Activated CD8-positive, alpha-beta memory T cell treated with anti-CD3 and anti-CD28 coated beads, Interleukin-2, amount 50 U/mL, for 48 hours (primary cell): ENCODE measurements at regions not wholly inside any gene's neighbourhood (a gene's known extent, or its start where the extent isn't known, plus 50 kb on each side); places are given as distances from the start of the nearest gene placed in this dataset.
"Not testable (repeated sequence)": the region's sequence is repeated elsewhere in the genome, so short reads cannot be mapped to it uniquely, and the experiment has no call there.

ENCODE experiments used
- DNase-seq: peaks from one replicate; pipeline ENCODE4 v3.0.0-alpha.2; 2020

- DNase-seq, result not testable (repeated sequence)
These were observed 89.4 kb upstream of the TPTE start for GRCh38 chr21:10431995-10432394.

DNA sequence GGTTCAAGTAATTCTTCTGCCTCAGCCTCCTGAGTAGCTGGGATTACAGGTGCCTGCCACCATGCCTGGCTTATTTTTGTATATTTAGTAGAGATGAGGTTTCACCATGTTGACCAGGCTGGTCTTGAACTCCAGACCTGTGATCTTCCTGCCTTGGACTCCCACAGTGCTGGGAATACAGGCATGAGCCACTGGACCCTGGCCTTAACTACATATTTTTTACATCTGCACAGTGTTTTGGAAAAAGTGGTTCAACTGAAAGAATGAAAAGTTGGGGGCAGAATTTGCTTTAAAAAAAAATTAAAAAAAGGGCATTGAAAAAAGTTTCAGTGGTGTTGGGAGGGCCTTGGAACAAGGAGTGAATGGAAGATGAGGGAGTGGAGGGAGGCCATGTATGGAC, 88.9 kb upstream of the TPTE start:
- not testable (repeated sequence) for DNase-seq

GRCh38 chr21:10437977-10438376, 83.4 kb upstream of the TPTE start:
- not testable (repeated sequence) for DNase-seq

DNA sequence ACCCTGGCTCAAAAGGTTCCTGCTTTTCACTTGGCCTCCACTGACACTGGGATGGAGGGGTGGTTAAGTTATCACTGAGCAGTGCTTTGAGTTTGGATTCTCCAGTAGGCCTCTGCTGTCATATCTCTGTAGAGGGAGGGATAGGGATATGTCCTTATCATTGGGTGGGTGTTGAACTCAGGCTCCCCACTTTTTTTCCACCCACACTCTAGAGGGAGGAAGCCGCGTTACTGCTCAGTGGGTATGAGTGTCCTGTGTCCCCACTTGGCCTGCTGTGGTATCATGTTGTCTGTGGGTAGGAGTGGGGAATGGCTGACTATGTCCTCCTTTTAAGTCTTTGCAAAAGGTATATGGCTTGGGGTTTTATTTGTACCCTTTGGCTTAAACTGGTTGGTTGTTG, 80.7 kb upstream of the TPTE start:
- DNase-seq, result not testable (repeated sequence)

- DNase-seq, result not testable (repeated sequence)
These were observed 79.4 kb upstream of the TPTE start for GRCh38 chr21:10442018-10442417.

- not testable (repeated sequence) for DNase-seq
These were observed 75.7 kb upstream of the TPTE start for GRCh38 chr21:10445685-10446084.

- DNase-seq, result not testable (repeated sequence)
These were observed 71.9 kb upstream of the TPTE start for GRCh38 chr21:10449451-10449850.

- not testable (repeated sequence) for DNase-seq
These were observed 70.1 kb upstream of the TPTE start for GRCh38 chr21:10451274-10451673.

DNA sequence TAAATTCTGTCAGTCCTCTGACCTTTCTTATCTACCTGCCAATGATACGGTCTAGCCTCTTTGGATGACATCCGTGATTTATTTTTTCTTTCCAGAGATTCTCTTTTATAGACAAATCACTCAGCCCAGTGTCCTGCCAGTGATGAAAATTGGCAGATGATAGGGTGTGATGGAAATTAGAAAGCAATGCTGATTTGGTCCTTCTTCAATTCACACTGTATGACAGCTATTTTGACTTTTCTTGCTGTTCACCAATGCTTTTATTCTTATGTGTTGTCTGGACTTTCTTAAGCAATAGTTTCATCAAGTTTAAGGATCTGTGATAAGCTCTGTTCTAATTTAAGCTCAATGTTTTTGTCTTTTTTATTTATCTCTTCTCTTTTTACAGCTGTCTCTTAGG, 63.6 kb upstream of the TPTE start:
- not testable (repeated sequence) for DNase-seq

GRCh38 chr21:10460957-10461356, 60.4 kb upstream of the TPTE start:
- DNase-seq, result not testable (repeated sequence)

DNA sequence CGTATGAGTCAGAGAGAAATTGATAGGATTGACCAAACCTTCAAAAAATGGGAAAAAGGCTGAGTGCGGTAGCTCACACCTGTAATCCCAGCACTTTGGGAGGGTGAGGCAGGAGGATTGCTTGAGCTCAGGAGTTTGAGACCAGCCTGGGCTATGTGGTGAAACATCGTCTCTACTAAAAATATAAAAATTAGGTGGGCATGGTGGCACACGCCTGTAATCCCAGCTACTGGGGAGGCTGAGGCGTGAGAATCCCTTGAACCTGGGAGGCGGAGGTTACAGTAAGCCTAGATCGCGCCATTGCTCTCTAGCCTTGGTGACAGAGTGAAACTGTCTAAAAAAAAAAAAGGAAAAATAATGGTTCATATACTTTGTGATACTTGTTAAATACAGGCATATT, 59.9 kb upstream of the TPTE start:
- not testable (repeated sequence) for DNase-seq

GRCh38 chr21:10463156-10463555, 58.2 kb upstream of the TPTE start:
- no peak for DNase-seq

GRCh38 chr21:10464975-10465374, 56.4 kb upstream of the TPTE start:
- no peak for DNase-seq

- not testable (repeated sequence) for DNase-seq
These were observed 55.8 kb upstream of the TPTE start for GRCh38 chr21:10465524-10466110.

GRCh38 chr21:10466200-10466599, 55.2 kb upstream of the TPTE start:
- DNase-seq, result no peak
